ENCODE measurements at regions not wholly inside any gene's neighbourhood (a gene's known extent, or its start where the extent isn't known, plus 50 kb on each side); places are given as distances from the start of the nearest gene placed in this dataset.
"Not testable (repeated sequence)": the region's sequence is repeated elsewhere in the genome, so short reads cannot be mapped to it uniquely, and the experiment has no call there.

DNA sequence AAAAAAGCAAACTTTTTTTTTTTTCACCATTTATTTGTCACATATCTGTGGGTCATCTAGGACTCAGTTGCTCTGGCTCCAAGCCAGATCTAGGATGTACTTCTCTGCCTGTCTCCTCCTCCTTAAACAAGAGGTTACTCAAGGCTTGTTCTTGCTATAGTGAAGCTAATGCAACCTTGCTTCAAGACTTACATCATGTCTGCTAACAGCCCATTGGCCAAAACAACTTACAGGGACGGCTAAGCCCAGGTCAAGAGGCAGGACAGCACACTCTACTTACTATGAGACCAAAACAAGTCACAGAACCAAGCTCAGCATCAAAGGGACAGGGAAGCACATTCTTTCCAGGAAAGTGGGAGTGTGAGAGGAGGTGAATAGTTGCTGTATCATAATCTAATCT is 123.8 kb upstream of the BNIP2 start:
- no peak overlapping the region for H3K4me2 ChIP-seq (ENCODE audit: low read depth, low read length, poor library complexity, severe bottlenecking)
- no peaks in the 10 kb centered on the region for H3K9me3 ChIP-seq (ENCODE audit: insufficient read depth, low read length)
- no peak overlapping the region for H2AFZ ChIP-seq (ENCODE audit: low read depth, low read length, severe bottlenecking)

DNA sequence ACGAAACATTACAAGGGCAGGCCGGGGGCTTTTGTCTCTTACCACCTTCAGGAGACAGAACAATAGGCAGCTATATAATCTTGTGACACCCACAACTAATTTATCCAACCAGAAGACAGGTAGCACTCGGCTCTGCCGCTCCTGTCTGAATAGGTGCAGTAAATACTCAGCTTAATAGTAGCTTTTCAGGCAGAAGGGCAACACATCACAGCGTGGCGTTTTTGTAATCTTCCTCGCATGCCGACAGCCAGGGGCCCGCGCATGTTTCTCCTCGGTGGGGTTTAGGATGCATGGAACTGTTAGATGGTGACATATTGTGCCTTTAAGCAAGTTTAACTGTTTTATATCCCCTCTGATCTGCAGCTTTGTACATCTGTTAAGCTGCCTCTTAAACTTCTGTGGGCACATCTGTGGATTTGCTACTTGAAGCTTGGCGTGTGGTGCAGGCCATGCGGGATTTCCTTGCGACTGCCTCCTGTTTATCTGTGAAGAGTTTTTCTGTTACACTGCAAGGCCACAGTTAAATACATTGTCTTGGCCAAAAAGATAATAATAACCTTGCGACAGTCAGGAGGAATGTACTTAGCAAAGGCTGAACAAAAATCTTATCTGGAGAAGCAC is 123.2 kb upstream of the BNIP2 start:
- no peaks in the 10 kb centered on the region for H3K9me2 ChIP-seq (replicated peaks; ENCODE audit: insufficient read depth, low read length)
- no peaks in the 10 kb centered on the region for H3F3A ChIP-seq (ENCODE audit: insufficient read depth)
- no peak overlapping the region for H3K27ac ChIP-seq (ENCODE audit: low read depth, low read length)
- H3K9ac ChIP-seq (ENCODE audit: low read length) = no peak overlapping the region
- no peak overlapping the region for H3K4me3 ChIP-seq (ENCODE audit: insufficient read depth, low read length, poor library complexity, severe bottlenecking)
- H3K27me3 ChIP-seq (ENCODE audit: low read length) = no peaks in the 10 kb centered on the region
- no peaks in the 10 kb centered on the region for H3K9me3 ChIP-seq (ENCODE audit: insufficient read depth, low read length)
- H3K4me2 ChIP-seq (ENCODE audit: low read depth, low read length, poor library complexity, severe bottlenecking) = no peak overlapping the region
- no peaks in the 10 kb centered on the region for H3K36me3 ChIP-seq (ENCODE audit: low read length)
- TF ChIP-seq EZH2phosphoT487 (conservative IDR thresholded peaks at IDR 0.05; ENCODE audit: low read length) = no peak
- TF ChIP-seq, protein P1, sequence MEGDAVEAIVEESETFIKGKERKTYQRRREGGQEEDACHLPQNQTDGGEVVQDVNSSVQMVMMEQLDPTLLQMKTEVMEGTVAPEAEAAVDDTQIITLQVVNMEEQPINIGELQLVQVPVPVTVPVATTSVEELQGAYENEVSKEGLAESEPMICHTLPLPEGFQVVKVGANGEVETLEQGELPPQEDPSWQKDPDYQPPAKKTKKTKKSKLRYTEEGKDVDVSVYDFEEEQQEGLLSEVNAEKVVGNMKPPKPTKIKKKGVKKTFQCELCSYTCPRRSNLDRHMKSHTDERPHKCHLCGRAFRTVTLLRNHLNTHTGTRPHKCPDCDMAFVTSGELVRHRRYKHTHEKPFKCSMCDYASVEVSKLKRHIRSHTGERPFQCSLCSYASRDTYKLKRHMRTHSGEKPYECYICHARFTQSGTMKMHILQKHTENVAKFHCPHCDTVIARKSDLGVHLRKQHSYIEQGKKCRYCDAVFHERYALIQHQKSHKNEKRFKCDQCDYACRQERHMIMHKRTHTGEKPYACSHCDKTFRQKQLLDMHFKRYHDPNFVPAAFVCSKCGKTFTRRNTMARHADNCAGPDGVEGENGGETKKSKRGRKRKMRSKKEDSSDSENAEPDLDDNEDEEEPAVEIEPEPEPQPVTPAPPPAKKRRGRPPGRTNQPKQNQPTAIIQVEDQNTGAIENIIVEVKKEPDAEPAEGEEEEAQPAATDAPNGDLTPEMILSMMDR (IDR thresholded peaks at IDR 0.05; ENCODE audit: insufficient read depth, low read length, poor library complexity, severe bottlenecking) = no peak
- H2AFZ ChIP-seq (ENCODE audit: low read depth, low read length, severe bottlenecking) = no peak overlapping the region
- H3K79me2 ChIP-seq (ENCODE audit: insufficient read depth, low read length) = no peaks in the 10 kb centered on the region
- no peaks in the 10 kb centered on the region for H4K20me1 ChIP-seq (ENCODE audit: low read depth, low read length)

More for the DNA sequence above, 123.8 kb upstream of the BNIP2 start:
- no peaks in the 10 kb centered on the region for H3F3A ChIP-seq (ENCODE audit: insufficient read depth)
- H3K36me3 ChIP-seq (ENCODE audit: low read length) = no peaks in the 10 kb centered on the region
- TF ChIP-seq, protein P1 (IDR thresholded peaks at IDR 0.05; ENCODE audit: insufficient read depth, low read length, poor library complexity, severe bottlenecking) = no peak
- no peak for TF ChIP-seq EZH2phosphoT487 (conservative IDR thresholded peaks at IDR 0.05; ENCODE audit: low read length)
- H3K79me2 ChIP-seq (ENCODE audit: insufficient read depth, low read length) = no peaks in the 10 kb centered on the region
- no peaks in the 10 kb centered on the region for H4K20me1 ChIP-seq (ENCODE audit: low read depth, low read length)
- H3K4me3 ChIP-seq (ENCODE audit: insufficient read depth, low read length, poor library complexity, severe bottlenecking) = no peak overlapping the region
- no peak overlapping the region for H3K9ac ChIP-seq (ENCODE audit: low read length)
- H3K27ac ChIP-seq (ENCODE audit: low read depth, low read length) = no peak overlapping the region
- no peaks in the 10 kb centered on the region for H3K9me2 ChIP-seq (replicated peaks; ENCODE audit: insufficient read depth, low read length)
- H3K27me3 ChIP-seq (ENCODE audit: low read length) = no peaks in the 10 kb centered on the region

DNA sequence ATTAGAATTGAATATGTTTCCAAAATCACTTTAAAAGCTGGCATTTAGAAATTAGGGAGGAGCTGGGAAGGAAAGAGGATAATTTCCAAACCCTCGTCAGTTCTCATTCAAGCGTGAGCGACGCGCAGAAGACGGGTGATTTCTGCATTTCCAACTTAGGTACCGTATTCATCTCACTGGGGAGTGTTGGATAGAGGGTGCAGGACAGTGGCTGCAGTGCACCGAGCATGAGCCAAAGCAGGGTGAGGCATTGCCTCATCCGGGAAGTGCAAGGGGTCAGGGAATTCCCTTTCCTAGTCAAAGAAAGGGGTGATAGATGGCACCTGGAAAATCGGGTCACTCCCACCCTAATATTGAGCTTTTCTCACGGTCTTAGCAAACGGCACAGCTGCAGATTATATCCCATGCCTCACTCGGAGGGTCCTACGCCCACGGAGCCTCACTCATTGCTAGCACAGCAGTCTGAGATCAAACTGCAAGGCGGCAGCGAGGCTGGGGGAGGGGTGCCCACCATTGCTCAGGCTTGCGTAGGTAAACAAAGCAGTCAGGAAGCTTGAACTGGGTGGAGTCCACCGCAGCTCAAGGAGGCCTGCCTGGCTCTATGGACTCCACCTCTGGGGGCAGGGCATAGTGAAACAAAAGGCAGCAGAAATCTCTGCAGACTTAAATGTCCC is 114.3 kb upstream of the BNIP2 start:
- not testable (repeated sequence) for H3F3A ChIP-seq (ENCODE audit: insufficient read depth); H3K27me3 ChIP-seq (ENCODE audit: low read length); H3K9me2 ChIP-seq (replicated peaks; ENCODE audit: insufficient read depth, low read length); H3K4me3 ChIP-seq (ENCODE audit: insufficient read depth, low read length, poor library complexity, severe bottlenecking); H2AFZ ChIP-seq (ENCODE audit: low read depth, low read length, severe bottlenecking); H3K79me2 ChIP-seq (ENCODE audit: insufficient read depth, low read length); H3K4me2 ChIP-seq (ENCODE audit: low read depth, low read length, poor library complexity, severe bottlenecking); H3K9me3 ChIP-seq (ENCODE audit: insufficient read depth, low read length); H4K20me1 ChIP-seq (ENCODE audit: low read depth, low read length); H3K9ac ChIP-seq (ENCODE audit: low read length); H3K27ac ChIP-seq (ENCODE audit: low read depth, low read length); H3K36me3 ChIP-seq (ENCODE audit: low read length)

DNA sequence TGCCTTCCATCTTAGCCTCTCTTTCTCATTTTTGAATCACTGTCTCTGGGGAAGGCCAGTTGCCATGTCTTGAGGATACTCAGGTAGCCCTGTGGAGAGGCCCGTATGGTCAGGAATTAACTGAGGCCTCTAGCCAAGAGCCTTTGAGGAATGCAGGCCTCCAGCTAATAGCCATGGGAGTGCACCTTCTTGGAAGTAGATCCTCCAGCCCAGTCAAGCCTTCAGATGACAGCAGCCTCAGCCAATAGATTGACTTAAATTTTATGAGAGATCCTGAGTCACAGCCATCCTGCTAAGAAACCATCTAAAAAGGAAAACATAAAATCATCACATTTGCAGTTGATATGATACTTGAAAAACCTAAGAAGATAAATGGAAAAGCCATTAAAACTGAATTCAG is 112.5 kb upstream of the BNIP2 start:
- Histone ChIP-seq H3K4me3 (ENCODE audit: insufficient read depth, low read length, poor library complexity, severe bottlenecking) (no peak overlapping the region), H3K79me2 (ENCODE audit: insufficient read depth, low read length) (no peaks in the 10 kb centered on the region), H2AFZ (ENCODE audit: low read depth, low read length, severe bottlenecking) (no peak overlapping the region), H3K36me3 (ENCODE audit: low read length) (no peaks in the 10 kb centered on the region), H3K9me2 (replicated peaks; ENCODE audit: insufficient read depth, low read length) (no peaks in the 10 kb centered on the region), H3K4me2 (ENCODE audit: low read depth, low read length, poor library complexity, severe bottlenecking) (no peak overlapping the region), H4K20me1 (ENCODE audit: low read depth, low read length) (no peaks in the 10 kb centered on the region), H3K27ac (ENCODE audit: low read depth, low read length) (no peak overlapping the region), H3F3A (ENCODE audit: insufficient read depth) (no peaks in the 10 kb centered on the region), H3K9me3 (ENCODE audit: insufficient read depth, low read length) (no peaks in the 10 kb centered on the region), H3K27me3 (ENCODE audit: low read length) (no peaks in the 10 kb centered on the region), H3K9ac (ENCODE audit: low read length) (no peak overlapping the region)
- TF ChIP-seq, protein P1 (IDR thresholded peaks at IDR 0.05; ENCODE audit: insufficient read depth, low read length, poor library complexity, severe bottlenecking) = no peak
- TF ChIP-seq EZH2phosphoT487 (conservative IDR thresholded peaks at IDR 0.05; ENCODE audit: low read length) = no peak
